OCI-LY7 (cell line): ENCODE measurements at regions not wholly inside any gene's neighbourhood (a gene's known extent, or its start where the extent isn't known, plus 50 kb on each side); places are given as distances from the start of the nearest gene placed in this dataset.

Experiments
- BruUV-seq: library from RNA; stranded (reverse); fragments of 400-500 nt; replicated peaks from 2 replicates; lab custom pipeline; 2021; lab: Mats Ljungman, UMichigan
- CTCF ChIA-PET: fragments of 300-600 bp; sonication (Branson Sonifier 250); formaldehyde crosslinking; loops from one replicate; lab custom pipeline; 2022; ENCODE audit warnings: antibody characterized with exemption; ENCODE audit not compliant: unreplicated experiment; lab: Charles Lee
- POLR2A ChIA-PET: fragments of 300-600 bp; sonication (Branson Sonifier 250); formaldehyde crosslinking; loops from one replicate; lab custom pipeline; 2022; ENCODE audit warnings: antibody characterized with exemption; lab: Charles Lee
- DNase-seq: peaks from one replicate; pipeline ENCODE4 v3.0.0-alpha.2; 2015; ENCODE audit warnings: low spot score
- H2AFZ ChIP-seq: fragments of 200-600 bp; sonication (generic), shearing (Covaris generic); 2 replicates; pipeline ENCODE4 v1.6.1; 2014; ENCODE audit warnings: mild to moderate bottlenecking, antibody characterized with exemption, low read length, moderate library complexity
- H3K27ac ChIP-seq: fragments of 200-600 bp; sonication (generic); 2 replicates; pipeline ENCODE4 v1.5.1; 2014; ENCODE audit warnings: mixed run types, low read depth, mild to moderate bottlenecking, moderate library complexity, low read length, inconsistent platforms; ENCODE audit not compliant: poor library complexity, severe bottlenecking
- H3K36me3 ChIP-seq: fragments of 200-600 bp; sonication (generic); 2 replicates; pipeline ENCODE4 v1.6.1; 2014; ENCODE audit warnings: mild to moderate bottlenecking, antibody characterized with exemption, low read length, moderate library complexity, mixed read lengths; ENCODE audit not compliant: insufficient read depth
- H3K4me1 ChIP-seq: fragments of 200-600 bp; sonication (generic); 2 replicates; pipeline ENCODE4 v1.5.1; 2014; ENCODE audit warnings: mild to moderate bottlenecking, low read length; ENCODE audit not compliant: insufficient read depth, poor library complexity, severe bottlenecking
- H3K4me2 ChIP-seq: fragments of 200-600 bp; sonication (generic); 2 replicates; pipeline ENCODE4 v1.6.1; 2014; ENCODE audit warnings: mild to moderate bottlenecking, low read length
- H3K4me3 ChIP-seq: fragments of 200-600 bp; sonication (generic); 2 replicates; pipeline ENCODE4 v1.5.1; 2014; ENCODE audit warnings: mild to moderate bottlenecking, low read depth, low read length; ENCODE audit not compliant: poor library complexity, severe bottlenecking
- H3K79me2 ChIP-seq: fragments of 200-600 bp; sonication (generic); 2 replicates; pipeline ENCODE4 v1.6.1; 2016; ENCODE audit warnings: low read depth, mild to moderate bottlenecking, low read length, moderate library complexity, mixed read lengths; ENCODE audit not compliant: insufficient read depth
- H3K9me2 ChIP-seq: fragments of 200-600 bp; sonication (generic); 2 replicates; pipeline ENCODE4 v1.6.1; 2016; ENCODE audit warnings: mild to moderate bottlenecking, low read length, mixed read lengths; ENCODE audit not compliant: insufficient read depth
- H3K9me3 ChIP-seq: fragments of 200-600 bp; sonication (generic); 2 replicates; pipeline ENCODE4 v1.6.1; 2014; ENCODE audit warnings: mild to moderate bottlenecking, mixed run types, low read length, mixed read lengths
- H4K20me1 ChIP-seq: fragments of 200-600 bp; sonication (generic); 2 replicates; pipeline ENCODE4 v1.6.1; 2014; ENCODE audit warnings: mild to moderate bottlenecking, antibody characterized with exemption, low read length, moderate library complexity, mixed read lengths; ENCODE audit not compliant: insufficient read depth
- EZH2phosphoT487 ChIP-seq: fragments of 200-600 bp; sonication (generic); IDR thresholded peaks from 2 replicates; pipeline ENCODE4 v1.6.1; 2018; ENCODE audit warnings: low read depth, borderline replicate concordance, mild to moderate bottlenecking, mixed run types, antibody characterized with exemption, low read length, moderate library complexity, mixed read lengths
- intact Hi-C: fragments of 100-400 bp; cut with micrococcal nuclease; formaldehyde crosslinking; loops from one replicate; pipeline ENCODE4 v1.10.0; 2022; ENCODE audit not compliant: unreplicated experiment
- TF ChIP-seq, protein P1 (sequence below): fragments of 200-600 bp; sonication (generic); conservative IDR thresholded peaks from 2 replicates; pipeline ENCODE4 v1.5.1; 2014; ENCODE audit warnings: mild to moderate bottlenecking, antibody characterized with exemption, low read length, moderate library complexity, mixed read lengths

DNA sequence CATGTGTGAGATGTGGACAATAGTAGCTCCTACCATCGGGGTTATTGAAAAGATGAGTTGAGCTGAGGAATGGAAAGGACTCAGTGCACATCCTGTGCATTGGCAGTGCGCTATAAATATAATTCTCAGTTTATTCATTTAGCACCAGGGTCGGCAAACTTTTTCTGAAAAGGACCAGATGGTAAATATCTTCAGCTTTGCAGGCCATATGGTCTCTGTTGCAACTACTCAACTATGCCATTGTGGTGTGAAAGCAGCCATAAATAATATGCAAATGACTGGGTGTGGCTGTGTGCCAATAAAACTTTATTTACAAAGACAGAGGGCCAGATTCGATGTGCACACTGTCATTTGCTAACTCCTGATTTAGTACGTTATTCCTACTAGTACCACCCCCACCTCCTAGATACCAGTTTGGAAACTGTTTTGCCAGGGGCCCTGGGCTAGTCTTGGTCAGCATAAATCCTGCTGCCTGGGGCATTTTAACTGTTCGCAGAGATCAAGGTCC lies 422.9 kb upstream of the MKI67 start:
- no peak overlapping the region for H3K4me2 ChIP-seq
- H3K4me3 ChIP-seq, result no peak overlapping the region
- H4K20me1 ChIP-seq, result no peaks in the 10 kb centered on the region
- TF ChIP-seq, protein P1, sequence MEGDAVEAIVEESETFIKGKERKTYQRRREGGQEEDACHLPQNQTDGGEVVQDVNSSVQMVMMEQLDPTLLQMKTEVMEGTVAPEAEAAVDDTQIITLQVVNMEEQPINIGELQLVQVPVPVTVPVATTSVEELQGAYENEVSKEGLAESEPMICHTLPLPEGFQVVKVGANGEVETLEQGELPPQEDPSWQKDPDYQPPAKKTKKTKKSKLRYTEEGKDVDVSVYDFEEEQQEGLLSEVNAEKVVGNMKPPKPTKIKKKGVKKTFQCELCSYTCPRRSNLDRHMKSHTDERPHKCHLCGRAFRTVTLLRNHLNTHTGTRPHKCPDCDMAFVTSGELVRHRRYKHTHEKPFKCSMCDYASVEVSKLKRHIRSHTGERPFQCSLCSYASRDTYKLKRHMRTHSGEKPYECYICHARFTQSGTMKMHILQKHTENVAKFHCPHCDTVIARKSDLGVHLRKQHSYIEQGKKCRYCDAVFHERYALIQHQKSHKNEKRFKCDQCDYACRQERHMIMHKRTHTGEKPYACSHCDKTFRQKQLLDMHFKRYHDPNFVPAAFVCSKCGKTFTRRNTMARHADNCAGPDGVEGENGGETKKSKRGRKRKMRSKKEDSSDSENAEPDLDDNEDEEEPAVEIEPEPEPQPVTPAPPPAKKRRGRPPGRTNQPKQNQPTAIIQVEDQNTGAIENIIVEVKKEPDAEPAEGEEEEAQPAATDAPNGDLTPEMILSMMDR, result no peak
- TF ChIP-seq EZH2phosphoT487, result no peak
- BruUV-seq, result no TSS peak
- no peaks in the 10 kb centered on the region for H3K79me2 ChIP-seq
- POLR2A ChIA-PET, result no interaction called here
- H3K4me1 ChIP-seq, result no peaks in the 10 kb centered on the region
- CTCF ChIA-PET, result no interaction called here
- intact Hi-C loops, result no loop called here
- H3K27ac ChIP-seq, result no peak overlapping the region
- no peaks in the 10 kb centered on the region for H3K36me3 ChIP-seq
- DNase-seq, result no peak
- H3K9me3 ChIP-seq, result no peaks in the 10 kb centered on the region
- no peaks in the 10 kb centered on the region for H3K9me2 ChIP-seq
- no peak overlapping the region for H2AFZ ChIP-seq

DNA sequence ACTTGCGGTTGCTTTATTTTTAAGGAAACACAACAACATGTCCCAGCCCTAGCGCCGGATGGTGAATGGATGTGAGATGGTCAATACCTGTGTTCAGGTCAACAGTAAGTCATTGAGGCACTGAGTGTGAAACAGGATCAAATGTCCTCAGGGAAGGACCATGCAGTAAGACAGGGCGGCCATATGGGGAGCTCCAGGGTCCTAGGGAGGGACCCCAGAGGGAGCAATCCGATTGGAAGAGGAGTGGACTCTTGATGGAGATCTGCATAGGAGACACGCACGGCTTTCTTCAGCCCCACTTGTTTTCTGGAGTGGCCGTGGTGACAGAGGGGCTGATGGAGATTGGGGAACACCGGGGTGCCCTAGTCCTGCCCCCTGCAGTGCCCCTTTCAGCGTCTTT lies 423.8 kb upstream of the MKI67 start:
- H4K20me1 ChIP-seq, result no peaks in the 10 kb centered on the region
- no peaks in the 10 kb centered on the region for H3K79me2 ChIP-seq
- ChIA-PET CTCF (no interaction called here), POLR2A (no interaction called here)
- no peak for TF ChIP-seq EZH2phosphoT487
- TF ChIP-seq, protein P1, result no peak
- H3K27ac ChIP-seq, result no peak overlapping the region
- intact Hi-C loops, result no loop called here
- H3K4me2 ChIP-seq, result no peak overlapping the region
- H3K4me1 ChIP-seq, result no peaks in the 10 kb centered on the region
- no peaks in the 10 kb centered on the region for H3K9me3 ChIP-seq
- BruUV-seq, result no TSS peak
- H3K36me3 ChIP-seq, result no peaks in the 10 kb centered on the region
- no peaks in the 10 kb centered on the region for H3K9me2 ChIP-seq
- DNase-seq, result no peak
- H2AFZ ChIP-seq, result no peak overlapping the region
- H3K4me3 ChIP-seq, result no peak overlapping the region

DNA sequence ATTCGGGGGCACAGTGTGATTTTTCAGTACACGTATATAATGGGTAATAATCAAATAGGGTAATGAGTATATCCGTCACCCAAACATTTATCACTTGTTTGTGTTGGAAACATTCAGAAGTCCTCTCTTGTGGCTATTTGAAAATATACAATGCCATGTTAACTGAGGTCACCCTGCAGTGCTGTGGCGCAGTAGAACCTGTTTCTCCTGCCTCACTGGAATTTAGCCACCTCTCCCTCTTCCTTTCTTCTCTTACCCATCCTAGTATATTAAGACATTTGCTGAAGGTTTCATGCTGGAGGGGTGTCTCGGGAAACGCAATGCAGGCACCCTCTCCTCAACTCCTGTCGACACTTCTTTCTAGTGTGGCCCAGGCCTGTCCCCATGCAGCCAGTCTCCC lies 425.3 kb upstream of the MKI67 start:
- POLR2A ChIA-PET, result no interaction called here
- no TSS peak for BruUV-seq
- Histone ChIP-seq H3K9me2 (no peaks in the 10 kb centered on the region), H3K4me3 (no peak overlapping the region), H2AFZ (no peak overlapping the region), H3K4me1 (no peaks in the 10 kb centered on the region), H4K20me1 (no peaks in the 10 kb centered on the region), H3K9me3 (no peaks in the 10 kb centered on the region), H3K79me2 (no peaks in the 10 kb centered on the region), H3K4me2 (no peak overlapping the region), H3K27ac (no peak overlapping the region), H3K36me3 (no peaks in the 10 kb centered on the region)
- TF ChIP-seq, protein P1, result no peak
- no peak for TF ChIP-seq EZH2phosphoT487
- intact Hi-C loops, result no loop called here
- CTCF ChIA-PET, result no interaction called here
- DNase-seq, result no peak
